ENCODE measurements at regions not wholly inside any gene's neighbourhood (a gene's known extent, or its start where the extent isn't known, plus 50 kb on each side); places are given as distances from the start of the nearest gene placed in this dataset.

DNA sequence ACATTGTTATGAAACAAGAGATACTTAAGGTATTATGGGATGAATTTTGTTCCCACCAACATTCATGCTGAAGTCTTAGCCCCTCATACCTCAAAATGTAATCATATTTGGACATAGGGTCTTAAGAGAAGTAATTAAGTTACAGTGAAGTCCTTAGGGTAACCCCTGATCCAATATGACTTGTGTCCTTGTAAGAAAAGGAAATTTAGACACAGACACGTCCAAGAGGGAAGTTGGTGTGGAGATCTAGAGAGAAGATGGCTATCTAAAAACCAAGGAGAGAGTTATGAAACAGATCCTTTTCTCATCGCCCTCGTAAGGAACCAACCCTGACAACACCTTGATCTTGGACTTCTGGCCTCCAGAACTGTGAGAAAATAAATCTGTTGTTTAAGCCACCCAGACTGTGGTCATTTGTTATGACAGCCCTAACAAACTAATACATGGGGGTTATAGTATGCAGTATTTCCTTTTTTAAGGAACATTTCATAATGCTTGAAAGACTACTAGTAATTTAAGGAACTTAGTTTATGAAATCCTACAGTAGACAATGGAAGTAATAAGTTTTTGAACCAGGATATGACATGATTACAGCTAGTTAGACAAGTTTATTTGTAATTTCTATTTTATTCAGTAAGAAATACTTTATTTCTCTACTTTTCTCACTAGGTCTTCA is 875.5 kb upstream of the ADGRL2 start:
- TF ChIP-seq, protein P1, sequence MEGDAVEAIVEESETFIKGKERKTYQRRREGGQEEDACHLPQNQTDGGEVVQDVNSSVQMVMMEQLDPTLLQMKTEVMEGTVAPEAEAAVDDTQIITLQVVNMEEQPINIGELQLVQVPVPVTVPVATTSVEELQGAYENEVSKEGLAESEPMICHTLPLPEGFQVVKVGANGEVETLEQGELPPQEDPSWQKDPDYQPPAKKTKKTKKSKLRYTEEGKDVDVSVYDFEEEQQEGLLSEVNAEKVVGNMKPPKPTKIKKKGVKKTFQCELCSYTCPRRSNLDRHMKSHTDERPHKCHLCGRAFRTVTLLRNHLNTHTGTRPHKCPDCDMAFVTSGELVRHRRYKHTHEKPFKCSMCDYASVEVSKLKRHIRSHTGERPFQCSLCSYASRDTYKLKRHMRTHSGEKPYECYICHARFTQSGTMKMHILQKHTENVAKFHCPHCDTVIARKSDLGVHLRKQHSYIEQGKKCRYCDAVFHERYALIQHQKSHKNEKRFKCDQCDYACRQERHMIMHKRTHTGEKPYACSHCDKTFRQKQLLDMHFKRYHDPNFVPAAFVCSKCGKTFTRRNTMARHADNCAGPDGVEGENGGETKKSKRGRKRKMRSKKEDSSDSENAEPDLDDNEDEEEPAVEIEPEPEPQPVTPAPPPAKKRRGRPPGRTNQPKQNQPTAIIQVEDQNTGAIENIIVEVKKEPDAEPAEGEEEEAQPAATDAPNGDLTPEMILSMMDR (IDR thresholded peaks at IDR 0.05): no peak
- TF ChIP-seq POLR2A (IDR thresholded peaks at IDR 0.05): no peak

All from sigmoid colon (tissue), 3 donors.